Smooth muscle cell of the brain vasculature (primary cell): ENCODE measurements at regions not wholly inside any gene's neighbourhood (a gene's known extent, or its start where the extent isn't known, plus 50 kb on each side); places are given as distances from the start of the nearest gene placed in this dataset.

Source experiments
- DNase-seq: peaks from one replicate; pipeline ENCODE4 v3.0.0-alpha.2; 2012; ENCODE audit warnings: low read depth, low spot score

DNA sequence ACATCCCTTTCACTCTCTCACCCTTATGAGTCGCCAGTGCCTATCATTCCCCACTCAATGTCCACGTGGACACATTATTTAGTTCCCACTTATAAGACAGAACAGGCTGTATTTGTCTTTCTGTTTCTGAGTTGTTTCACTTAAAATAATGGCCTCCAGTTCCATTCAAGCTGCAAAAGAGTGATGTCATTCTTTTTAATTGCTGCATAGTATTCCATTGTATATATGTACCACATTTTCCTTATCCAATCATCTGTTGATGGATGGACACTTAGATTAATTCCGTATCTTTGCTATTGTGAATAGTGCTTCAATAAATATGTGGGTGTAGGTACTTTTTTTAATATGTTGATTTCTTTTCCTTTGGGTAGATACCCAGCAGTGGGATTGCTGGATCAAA lies 79.1 kb downstream of the ZNF365 start:
- DNase-seq = no peak

DNA sequence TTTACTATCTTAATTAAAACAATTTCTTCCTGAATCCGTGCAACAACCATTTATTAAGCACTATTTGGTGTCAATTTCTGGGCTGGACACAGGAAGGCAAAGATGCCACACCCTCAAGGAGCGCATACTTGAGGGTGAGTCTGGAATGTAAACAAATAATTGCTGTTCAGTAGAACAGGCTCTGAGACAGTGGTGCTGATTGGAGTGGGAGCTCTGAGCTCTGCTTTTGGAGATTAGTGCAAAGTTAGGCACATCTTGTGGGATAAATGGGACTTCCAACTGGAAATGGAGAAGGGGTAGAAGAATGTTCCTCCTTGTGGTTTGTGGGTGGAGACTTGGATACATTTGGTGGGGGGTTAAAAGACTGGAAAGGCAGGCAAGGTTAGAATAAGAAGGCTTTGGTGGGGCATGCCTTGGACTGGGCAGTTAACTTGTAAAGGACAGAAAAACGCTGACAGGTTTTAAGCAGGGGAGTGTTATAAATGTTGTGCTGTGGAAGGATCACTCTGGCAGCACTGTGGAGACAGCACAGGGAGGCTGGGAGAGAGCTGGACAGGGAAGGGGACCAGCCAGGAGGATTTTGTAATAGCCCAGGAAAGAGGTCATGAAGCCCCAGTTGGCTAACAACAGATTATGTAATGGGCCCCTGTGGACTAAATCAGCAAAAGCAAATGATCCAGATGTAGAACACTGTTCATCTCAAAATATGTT lies 80.7 kb downstream of the ZNF365 start:
- no peak for DNase-seq

DNA sequence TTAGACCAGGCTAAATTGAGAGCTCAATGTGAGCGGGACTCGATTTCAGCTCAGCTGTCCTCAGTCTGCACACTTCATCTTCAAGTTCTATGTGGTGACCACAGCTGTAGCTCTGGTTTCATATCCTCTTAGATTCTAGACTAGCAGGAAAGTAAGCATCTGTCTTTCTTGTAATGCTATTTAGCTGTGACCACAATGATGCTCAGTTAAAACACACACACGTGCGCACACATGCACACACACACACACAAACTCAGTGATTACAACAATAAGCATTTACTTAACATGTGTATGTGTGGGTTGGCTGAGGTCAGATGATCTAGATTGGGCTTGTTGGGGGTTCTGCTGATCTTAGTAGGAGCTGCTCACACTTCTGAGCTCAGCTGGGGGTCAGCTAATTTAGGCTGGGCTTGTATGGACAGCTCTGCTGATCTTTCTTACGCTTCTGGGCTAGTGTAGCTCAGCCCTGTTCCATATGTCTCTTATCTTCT lies 82.5 kb downstream of the ZNF365 start:
- DNase-seq = no peak

DNA sequence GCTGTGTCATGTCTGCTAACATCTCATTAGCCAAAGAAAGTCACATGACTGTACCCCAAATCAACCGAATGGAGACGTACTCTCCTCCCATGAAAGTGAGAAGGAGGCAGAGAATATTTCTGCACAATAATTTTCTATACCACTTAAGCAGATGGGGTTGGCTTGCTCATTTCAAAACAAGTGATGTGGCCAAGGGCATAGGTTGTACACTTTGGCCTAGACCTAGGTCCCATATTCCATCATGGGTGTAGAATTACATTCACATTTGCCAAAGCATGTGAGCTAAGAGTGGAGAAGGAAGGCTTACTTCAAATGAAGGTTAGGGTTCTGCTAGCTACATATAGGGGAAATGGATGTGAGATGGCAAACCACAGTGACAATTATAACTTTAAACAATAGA lies 83.0 kb downstream of the ZNF365 start:
- DNase-seq = no peak

DNA sequence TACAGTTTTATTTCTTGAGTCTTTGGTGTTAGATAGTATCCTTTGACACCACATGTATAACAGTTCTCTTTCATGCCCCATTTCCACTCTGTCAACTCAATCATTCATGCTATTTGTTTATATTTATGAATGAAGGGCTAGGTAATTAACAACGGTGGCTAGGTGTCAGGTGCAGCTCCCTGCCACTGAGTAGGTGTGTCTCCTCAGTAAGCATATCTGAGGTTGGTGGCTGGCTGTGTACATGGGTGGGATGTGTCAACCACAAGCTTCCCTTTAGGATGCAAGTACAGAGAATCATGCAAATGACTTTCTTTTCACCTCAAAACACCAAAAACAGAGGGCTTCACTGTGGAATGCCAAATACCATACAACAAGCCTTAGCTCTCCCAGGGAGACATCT lies 83.4 kb downstream of the ZNF365 start:
- DNase-seq = no peak

DNA sequence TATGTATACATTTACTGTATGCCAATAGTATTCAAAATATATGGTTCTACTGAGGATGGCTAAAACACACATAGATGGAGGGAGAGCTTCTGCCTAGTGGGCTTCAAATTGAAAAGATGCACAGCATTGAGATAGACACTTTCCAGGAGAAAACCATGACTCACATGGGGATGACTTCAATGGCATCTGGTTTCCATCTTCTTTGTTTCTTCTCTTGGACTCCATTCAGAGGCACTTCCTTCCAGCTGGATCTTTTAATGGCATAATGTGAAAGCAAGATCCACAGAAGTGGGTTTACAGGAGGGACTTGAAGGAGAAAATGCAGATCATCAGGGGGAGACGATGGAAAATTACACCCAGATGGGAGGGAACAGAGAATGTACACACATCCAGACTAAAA lies 84.9 kb downstream of the ZNF365 start:
- no peak for DNase-seq

DNA sequence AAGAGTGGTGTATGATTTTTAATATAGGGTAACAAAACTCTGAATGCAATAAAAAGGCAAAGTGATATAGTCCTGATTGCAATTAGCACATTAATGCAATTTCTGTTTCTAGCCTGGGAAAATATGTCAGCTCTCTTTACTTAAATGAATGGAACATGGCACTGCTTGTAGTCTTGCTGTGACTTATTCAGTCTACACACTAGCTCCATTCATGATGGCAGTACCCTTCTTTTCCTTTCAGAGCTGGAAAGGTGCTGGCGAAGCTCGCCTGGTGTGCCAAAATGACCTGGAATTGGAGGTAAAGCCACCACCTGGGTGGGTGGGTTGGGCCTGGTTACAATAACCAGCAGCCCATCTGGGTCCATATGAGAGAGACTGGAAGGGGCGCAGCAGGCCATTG lies 85.3 kb downstream of the ZNF365 start:
- no peak for DNase-seq

DNA sequence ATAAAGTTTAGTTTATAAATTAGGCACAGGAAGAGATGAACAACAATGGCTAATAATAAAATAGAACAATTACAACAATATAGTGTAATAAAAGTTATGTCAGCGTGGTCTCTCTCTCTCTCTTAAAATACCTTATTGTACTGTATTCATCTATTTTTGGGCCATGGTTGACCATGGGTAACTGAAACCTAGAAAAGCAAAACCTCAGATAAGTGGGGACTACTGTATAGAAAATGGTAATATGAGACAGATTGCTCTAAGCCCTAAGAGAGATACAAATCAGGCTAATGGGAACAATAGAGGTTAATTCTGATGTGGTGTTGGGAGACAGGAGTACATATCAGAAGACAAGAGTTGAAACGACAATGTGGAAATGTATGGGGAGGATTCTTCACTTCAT lies 86.2 kb downstream of the ZNF365 start:
- no peak for DNase-seq

DNA sequence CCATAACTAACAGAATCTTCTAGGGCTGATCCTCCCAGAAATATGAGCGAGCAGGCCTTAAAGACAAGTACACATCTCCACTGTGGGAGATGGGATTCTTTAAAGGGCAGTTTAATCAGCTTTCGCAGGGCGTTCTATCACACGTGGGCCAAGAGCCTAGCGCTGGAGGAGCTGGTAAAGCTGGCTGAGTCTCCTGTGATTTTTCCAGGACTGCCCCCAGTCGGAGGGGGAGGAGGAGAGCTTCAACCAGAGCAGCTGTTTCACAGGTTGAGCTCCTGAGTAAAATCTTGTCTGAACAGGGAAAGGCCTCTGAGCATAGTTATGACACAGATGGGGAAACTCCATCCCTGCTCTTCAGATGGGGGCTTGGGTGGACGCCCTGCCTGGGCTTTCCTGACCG lies 87.0 kb downstream of the ZNF365 start:
- DNase-seq = no peak

DNA sequence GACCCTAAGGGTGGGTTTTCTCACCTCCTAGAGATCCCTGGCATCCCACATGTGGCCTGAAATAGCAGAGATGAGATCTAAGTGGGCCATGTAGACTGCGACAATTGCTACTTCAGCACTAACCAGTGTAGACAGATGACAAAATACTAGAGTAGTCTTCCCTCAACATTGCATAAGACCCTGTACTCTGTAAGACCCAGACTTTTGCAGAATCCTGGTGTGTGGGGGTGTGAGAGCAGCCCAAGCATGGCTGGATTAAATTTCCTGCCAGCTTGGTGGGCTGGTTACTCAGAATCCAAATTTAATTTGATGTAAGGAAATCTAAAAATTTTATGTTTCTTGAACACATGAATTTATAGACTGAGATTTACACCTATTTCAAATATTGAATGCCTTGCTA lies 88.3 kb downstream of the ZNF365 start:
- no peak for DNase-seq

DNA sequence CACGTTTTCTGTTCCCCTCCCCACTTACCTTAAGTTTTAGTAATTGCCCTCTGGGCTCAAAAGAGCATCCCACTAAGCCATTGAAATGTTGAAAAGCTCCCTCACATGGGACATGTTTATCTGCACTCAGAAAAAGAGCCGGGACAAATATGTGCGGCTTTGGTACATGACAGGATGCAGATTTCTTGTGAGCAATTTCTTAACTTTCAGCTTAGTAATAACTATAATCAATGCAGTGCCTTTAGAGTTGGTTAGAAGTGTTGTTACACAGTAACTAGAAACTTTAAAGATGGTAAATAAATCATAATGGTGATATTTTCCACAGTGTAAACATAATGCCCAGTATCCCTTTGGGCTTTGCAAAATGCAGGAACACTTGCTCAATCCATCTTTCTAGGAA lies 89.2 kb downstream of the ZNF365 start:
- DNase-seq = no peak

DNA sequence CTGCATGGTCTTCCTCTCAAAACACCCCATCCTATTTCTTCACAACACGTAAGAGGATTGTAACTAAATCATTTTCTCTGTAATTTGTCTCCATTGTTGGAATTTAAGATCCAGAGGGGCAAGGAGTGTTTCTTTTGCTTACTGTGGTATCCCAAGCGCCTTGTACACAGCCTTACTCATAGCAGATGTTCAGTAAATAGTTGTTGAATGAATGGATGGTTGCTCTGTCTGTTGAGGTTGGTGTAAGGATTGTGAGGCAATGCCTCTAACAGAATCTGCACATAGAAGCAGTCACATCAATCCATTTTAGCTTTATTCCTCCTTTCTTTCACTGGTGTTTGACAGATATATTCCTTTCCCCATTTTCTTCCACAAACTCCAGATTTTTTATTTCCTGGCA lies 90.1 kb downstream of the ZNF365 start:
- DNase-seq = no peak

DNA sequence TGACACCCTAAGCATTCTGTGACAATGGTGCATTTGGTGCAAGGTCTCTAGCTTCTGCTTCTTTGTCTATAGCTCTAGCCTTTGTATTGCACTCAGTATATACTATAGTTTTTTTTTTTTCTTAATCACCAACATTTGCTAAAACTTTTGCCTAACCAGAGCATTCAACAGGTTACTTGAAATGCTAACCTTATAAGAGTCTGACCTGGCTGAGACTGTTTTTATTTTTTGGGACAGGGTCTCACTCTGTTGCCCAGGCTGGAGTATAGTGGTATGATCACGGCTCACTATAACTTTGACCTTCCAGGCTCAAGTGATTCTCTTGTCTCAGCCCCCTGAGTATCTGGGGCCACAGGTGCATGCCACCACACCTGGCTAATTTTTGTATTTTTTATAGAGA lies 92.4 kb downstream of the ZNF365 start:
- no peak for DNase-seq

DNA sequence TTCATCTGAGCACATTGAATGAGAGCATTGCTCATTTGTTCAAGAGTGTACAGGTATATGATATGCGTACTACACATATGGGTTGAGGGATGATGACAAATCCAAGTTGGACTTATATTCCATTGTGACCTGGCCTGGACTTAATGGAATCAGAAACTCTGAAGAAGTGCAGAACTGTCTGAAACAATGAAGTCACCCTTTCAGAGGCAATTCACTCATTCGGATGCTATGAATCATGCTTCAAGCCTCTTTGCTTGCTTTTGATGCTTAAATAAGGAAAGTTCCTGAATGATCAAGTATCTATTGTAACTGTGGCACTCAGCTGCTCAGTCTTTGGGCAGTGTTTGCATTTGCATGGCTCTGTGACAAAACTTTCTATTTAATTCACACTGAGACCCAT lies 93.4 kb downstream of the ZNF365 start:
- DNase-seq = no peak

DNA sequence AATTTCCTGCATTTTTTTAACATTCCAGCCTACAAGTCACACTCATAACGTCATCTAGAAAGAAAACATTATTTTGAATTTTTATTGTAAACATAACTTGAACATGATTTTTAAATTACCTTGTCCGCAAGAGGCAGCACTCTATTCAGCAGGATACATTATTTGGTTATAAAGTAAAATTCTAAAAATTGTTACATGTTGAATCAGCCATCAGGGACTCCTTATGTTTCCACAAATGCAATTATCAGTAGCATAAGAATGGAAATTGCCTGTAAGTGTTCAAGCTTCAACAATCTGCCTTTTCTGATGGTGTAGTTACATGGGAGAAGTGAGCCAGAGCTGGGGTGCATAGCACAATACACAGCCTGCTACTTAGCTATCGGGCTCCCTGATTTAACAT lies 97.5 kb downstream of the ZNF365 start:
- DNase-seq = no peak

DNA sequence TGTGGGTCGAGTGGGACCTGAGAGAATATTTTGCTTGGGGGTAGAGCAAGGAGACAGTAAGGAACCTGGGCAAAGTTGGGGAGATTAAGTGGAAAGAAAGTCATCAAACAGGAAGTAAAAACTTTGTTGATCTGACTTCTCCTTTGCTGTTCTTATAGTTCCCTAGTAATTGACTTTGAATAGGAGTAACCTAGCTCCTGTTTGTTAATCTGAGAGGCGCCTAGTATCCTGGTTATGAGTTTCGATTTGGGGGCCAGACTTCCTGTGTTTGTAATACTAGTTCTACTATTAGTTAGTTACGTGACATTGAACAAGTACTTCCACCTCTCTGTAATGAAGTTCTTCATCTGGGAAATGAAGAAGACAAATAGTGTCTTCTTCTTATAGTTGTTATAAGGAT lies 99.1 kb downstream of the ZNF365 start:
- no peak for DNase-seq

DNA sequence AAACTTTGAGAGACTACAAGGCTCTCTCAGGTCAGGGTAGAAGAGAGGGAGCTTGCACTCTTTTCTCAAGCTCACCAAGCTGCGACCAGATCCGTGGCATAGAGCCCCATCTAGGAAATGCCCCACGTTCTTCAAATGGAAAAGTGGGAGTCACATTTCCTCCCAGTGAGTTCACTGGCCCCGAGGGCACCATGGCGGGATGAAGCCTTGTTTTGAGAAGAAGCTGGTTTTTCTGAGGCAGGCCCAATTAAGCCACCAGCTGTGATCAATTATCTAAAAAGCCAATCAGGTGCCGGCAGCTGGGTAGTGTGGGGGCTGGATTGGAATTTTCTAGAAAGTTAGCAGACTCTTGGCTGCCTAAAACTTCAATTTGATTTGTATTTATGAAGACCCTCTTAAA lies 101.4 kb downstream of the ZNF365 start:
- no peak for DNase-seq

DNA sequence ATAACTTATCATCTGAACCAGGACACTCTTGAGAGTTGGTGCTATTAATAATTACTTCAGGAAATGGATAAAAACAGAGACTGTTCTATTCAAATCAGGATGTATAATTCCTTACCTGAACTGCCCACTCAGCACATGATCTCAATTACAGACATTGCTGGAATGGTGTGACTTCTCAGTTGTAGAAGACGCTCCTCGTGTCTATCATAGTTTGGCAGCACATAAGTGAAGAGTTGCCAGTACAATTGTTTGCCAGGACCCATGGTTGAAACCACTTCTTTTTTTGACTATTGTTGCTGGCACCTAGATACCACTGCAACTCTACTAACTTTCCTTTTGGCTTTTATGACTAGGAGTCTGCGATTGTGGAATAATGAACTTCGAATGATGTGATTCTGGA lies 105.4 kb downstream of the ZNF365 start:
- DNase-seq = no peak

DNA sequence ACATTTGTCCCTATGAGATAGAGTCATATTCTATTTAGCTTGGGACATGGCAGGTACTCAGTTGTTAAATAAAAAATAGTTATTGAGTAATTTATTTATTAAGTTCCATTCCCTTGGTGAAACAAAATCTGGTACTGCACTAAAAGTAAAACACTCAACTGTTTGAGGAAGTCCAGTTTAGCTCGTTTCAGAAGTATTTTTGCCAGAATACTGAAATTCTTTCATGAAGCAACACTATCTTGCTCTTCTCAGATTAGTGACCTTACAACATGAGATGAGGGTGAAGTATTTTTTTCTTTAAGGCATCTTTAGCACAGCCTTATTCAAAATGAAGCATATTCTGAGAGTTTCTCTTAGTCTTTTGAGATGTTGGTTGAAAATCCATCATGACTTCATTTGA lies 106.0 kb downstream of the ZNF365 start:
- no peak for DNase-seq

DNA sequence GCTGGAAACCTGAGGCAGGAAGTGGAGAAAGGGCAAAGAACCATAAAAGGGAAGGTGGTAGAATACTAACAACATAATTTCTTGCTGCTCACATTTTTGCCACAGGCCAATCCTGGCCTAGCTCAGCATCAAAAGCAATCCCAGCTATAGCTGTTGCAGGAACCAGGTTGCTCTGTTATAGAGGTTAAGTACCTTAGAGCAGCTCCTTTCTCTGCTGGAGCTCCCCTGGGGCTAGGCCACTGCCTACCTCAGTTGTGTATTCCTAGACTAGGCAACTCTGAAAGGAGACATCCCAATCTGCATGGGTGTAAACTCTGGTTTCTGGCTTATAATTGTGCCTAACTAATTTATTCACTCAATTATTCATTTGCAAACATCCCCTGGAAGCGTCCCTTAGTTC lies 108.4 kb downstream of the ZNF365 start:
- DNase-seq = no peak

DNA sequence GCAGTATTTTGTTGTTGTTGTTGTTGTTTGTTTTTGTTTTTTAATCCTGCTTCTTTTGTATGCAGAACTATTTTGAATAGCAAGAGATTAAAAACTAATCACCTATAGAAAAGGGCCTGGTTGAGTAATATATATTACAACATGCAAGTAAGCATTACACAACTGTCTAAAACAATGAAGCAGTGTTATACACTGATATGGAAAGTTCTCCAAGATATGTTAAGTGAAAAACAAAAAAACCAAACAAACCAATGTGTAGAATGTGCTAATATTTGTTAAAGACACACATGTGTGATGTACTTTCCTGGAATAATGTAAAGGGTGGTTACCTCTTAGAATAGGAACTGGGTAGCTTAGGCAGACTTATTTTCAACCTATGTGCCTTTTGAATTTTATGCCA lies 117.4 kb downstream of the ZNF365 start:
- no peak for DNase-seq

DNA sequence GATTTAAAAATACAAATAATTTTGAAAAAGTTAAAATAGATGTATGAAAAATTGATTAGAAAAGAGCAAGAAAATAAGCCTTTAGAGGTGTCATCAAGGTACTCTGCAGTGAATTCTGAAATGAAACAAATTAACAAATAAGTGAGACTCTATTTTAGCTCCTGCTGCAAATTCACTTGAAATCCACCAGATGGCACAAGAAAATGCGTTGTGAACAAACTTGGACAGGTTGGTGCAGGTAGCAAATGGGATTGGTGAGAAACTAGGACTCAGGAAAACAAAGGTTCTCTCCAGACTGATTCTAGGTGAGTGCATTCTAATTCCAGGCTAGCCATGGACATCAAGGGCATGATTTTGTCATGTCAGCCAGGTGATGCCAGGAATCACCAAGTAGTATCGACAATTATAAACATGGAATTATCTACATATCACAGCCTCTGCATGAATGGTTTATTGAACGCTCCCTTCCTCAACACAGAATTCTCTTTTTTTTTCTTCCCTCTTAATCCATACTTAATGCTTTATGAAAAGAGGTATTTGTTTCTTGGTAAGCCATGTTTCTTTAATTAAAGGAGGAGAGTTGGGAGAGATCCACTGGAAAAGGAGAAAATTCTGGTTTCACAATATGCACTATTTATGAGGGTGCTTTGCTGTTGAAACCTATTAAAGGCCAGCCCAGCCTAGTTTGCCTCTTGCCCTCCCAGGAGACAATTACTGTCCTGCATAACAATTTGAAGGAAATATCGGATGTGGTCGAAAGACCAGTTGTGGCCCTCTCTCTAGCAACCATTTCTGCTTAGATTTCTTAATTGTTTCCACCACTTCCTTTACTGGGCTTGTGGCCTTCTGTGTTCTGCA lies 118.1 kb downstream of the ZNF365 start:
- peak; percentile 6 for DNase-seq

DNA sequence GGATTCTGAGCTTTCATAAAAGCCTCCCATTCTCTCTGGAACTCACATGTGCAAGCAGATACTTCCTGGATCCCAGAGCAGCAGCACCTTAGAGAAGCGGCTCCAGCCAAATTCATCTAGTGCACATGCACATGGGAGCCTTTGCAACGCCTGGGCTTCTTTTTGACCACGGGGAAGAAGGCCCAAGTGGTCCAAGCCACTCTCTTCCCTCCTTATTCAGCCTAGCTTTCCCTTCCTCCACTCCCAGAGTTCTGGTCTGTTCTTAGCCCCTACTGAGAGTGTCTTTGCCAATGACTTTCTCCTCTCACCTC lies 118.7 kb downstream of the ZNF365 start:
- DNase-seq = no peak
